ENCODE measurements at regions not wholly inside any gene's neighbourhood (a gene's known extent, or its start where the extent isn't known, plus 50 kb on each side); places are given as distances from the start of the nearest gene placed in this dataset.

DNA sequence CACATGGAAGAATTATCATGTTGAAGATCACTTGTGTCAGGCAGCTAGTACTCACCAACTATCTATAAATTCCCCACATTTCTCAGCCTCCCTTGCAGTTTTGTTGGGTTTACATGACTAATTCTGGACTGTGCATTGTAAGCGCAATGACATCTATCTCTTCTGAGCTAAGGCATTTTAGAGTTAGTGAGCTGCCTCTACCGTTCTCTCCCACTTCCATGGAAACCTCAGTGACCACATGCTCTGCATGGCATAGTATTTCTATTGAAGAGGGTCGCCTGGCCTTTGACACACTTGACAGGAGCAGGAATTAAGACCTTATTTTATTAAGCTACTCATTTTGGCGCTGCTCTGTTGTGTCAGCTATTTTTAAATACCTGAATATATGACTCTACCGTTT is 67.5 kb upstream of the NPY2R start:
- no peak for DNase-seq (ENCODE audit: low read depth)
- TF ChIP-seq, protein P1, sequence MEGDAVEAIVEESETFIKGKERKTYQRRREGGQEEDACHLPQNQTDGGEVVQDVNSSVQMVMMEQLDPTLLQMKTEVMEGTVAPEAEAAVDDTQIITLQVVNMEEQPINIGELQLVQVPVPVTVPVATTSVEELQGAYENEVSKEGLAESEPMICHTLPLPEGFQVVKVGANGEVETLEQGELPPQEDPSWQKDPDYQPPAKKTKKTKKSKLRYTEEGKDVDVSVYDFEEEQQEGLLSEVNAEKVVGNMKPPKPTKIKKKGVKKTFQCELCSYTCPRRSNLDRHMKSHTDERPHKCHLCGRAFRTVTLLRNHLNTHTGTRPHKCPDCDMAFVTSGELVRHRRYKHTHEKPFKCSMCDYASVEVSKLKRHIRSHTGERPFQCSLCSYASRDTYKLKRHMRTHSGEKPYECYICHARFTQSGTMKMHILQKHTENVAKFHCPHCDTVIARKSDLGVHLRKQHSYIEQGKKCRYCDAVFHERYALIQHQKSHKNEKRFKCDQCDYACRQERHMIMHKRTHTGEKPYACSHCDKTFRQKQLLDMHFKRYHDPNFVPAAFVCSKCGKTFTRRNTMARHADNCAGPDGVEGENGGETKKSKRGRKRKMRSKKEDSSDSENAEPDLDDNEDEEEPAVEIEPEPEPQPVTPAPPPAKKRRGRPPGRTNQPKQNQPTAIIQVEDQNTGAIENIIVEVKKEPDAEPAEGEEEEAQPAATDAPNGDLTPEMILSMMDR (conservative IDR thresholded peaks at IDR 0.05; ENCODE audit: low read depth, low read length) = no peak
- no peak overlapping the region for H3K4me3 ChIP-seq (ENCODE audit: low read length)

DNA sequence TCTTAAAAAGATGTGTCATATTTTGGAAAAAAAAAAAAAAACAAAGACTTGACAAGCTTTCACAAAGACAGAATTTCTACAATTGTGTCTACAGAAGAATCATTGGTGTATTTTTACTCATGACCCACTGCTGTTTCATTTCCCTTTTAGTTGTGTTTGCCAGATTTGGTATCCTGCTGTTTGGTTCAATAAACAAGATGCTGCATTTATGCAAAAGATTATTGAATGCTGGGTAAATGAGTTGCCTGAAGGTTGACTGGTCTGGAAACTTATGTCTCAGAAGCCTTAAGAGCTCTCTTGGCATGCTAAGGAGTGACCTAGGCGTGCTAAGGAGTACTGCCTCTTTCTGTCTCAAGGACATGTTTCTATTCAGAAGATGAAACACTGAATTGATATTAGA is 64.9 kb upstream of the NPY2R start:
- no peak for DNase-seq (ENCODE audit: low read depth)
- TF ChIP-seq, protein P1 (conservative IDR thresholded peaks at IDR 0.05; ENCODE audit: low read depth, low read length) = no peak
- H3K4me3 ChIP-seq (ENCODE audit: low read length) = no peak overlapping the region
